K562 (cell line): ENCODE measurements at regions not wholly inside any gene's neighbourhood (a gene's known extent, or its start where the extent isn't known, plus 50 kb on each side); places are given as distances from the start of the nearest gene placed in this dataset.

Experiments used
- ATAC-seq: fragments of 200-7000 bp; cut with Tn5 transposase; 3 replicates; pipeline ENCODE4 v1.9.1; 2020; ENCODE audit warnings: moderate library complexity
- BruUV-seq: library from RNA; stranded (reverse); fragments of 400-500 nt; replicated peaks from 2 replicates; lab custom pipeline; 2021; lab: Mats Ljungman, UMichigan
- CTCF ChIA-PET: fragments of 300-600 bp; formaldehyde crosslinking; extraction: SDS; loops from one replicate; lab custom pipeline; 2021; ENCODE audit warnings: low intra/inter-chr PET ratio; lab: Yijun Ruan, JAX
- POLR2A ChIA-PET: fragments of 300-600, 350-650 bp; sonication (Branson Sonifier 250); formaldehyde crosslinking; extraction: SDS; loops from one replicate; lab custom pipeline; 2021; ENCODE audit warnings: antibody characterized with exemption, inconsistent platforms; lab: Yijun Ruan, JAX
- DNase-seq, 4 experiments: peaks; one replicate each; pipeline versions ENCODE4 v3.0.0 to v3.0.0-alpha.2; 2011 to 2018; ENCODE audit warnings: low spot score in 3 of 4, mixed read lengths in 3 of 4; ENCODE audit errors: extremely low read depth in 1 of 4
- FAIRE-seq: peaks from 2 replicates; lab custom pipeline; 2011; peaks lifted over from hg19 to GRCh38; lab: Jason Lieb, UNC
- H2AFZ ChIP-seq: 2 replicates; pipeline ENCODE4 v1.6.0; 2011; ENCODE audit warnings: low read depth, low read length, control low read depth, inconsistent platforms
- H3K27ac ChIP-seq: fragments of 200-600 bp; 3 replicates; pipeline ENCODE4 v1.8.0; 2011; ENCODE audit warnings: low read depth, mild to moderate bottlenecking, control low read depth, inconsistent platforms, low read length, moderate library complexity, mixed read lengths; ENCODE audit errors: extremely low read depth
- H3K27me3 ChIP-seq, 2 experiments: fragments of 300-600 bp in 1 of 2; 2 replicates in 1 of 2; 3 replicates in 1 of 2; pipeline versions ENCODE4 v1.6.0 to v1.8.0; 2011; ENCODE audit warnings: inconsistent platforms in 2 of 2, low read length in 2 of 2, mild to moderate bottlenecking in 1 of 2, mixed read lengths in 1 of 2, moderate library complexity in 1 of 2; ENCODE audit not compliant: control insufficient read depth in 2 of 2, insufficient read depth in 2 of 2
- H3K36me3 ChIP-seq: fragments of 300-600 bp; 3 replicates; pipeline ENCODE4 v1.8.0; 2011; ENCODE audit warnings: mild to moderate bottlenecking, low read length, inconsistent platforms; ENCODE audit not compliant: control insufficient read depth, insufficient read depth
- H3K4me1 ChIP-seq, 2 experiments: fragments of 200-600 bp in 1 of 2; replicated peaks in 1 of 2; 2 replicates in 1 of 2; 3 replicates in 1 of 2; pipeline versions ENCODE4 v1.5.1 to v1.8.0; 2011; ENCODE audit warnings: inconsistent platforms in 2 of 2, low read length in 2 of 2, mild to moderate bottlenecking in 1 of 2, mixed read lengths in 1 of 2, moderate library complexity in 1 of 2; ENCODE audit not compliant: control insufficient read depth in 2 of 2, insufficient read depth in 2 of 2
- H3K4me2 ChIP-seq: 2 replicates; pipeline ENCODE4 v1.6.1; 2011; ENCODE audit warnings: low read length, control low read depth, inconsistent platforms, mixed read lengths; ENCODE audit not compliant: insufficient read depth
- H3K4me3 ChIP-seq: fragments of 200-600 bp; sonication (generic), shearing (Covaris generic); 2 replicates; pipeline ENCODE4 v1.5.1; 2016; ENCODE audit warnings: control low read depth, inconsistent platforms
- H3K79me2 ChIP-seq: fragments of 200-600 bp; 3 replicates; pipeline ENCODE4 v1.8.0; 2011; ENCODE audit warnings: low read length, inconsistent platforms; ENCODE audit not compliant: control insufficient read depth, insufficient read depth
- H3K9ac ChIP-seq, 2 experiments: 2 replicates each; pipeline versions ENCODE4 v1.6.0 to v1.6.1; 2011; ENCODE audit warnings: low read depth in 2 of 2, low read length in 2 of 2, control low read depth in 1 of 2, inconsistent platforms in 1 of 2, mild to moderate bottlenecking in 1 of 2, mixed read lengths in 1 of 2; ENCODE audit not compliant: insufficient read depth in 1 of 2
- H3K9me1 ChIP-seq: one replicate; pipeline ENCODE4 v1.6.0; 2011; ENCODE audit warnings: inconsistent platforms, mild to moderate bottlenecking, low read length, moderate library complexity; ENCODE audit not compliant: control insufficient read depth, insufficient read depth
- H3K9me3 ChIP-seq: replicated peaks from 2 replicates; pipeline ENCODE4 v1.5.1; 2011; ENCODE audit warnings: low read depth, low read length, inconsistent platforms; ENCODE audit not compliant: control insufficient read depth, insufficient read depth
- H4K20me1 ChIP-seq: replicated peaks from 2 replicates; pipeline ENCODE4 v1.6.1; 2011; ENCODE audit warnings: low read length, inconsistent platforms, mixed read lengths; ENCODE audit not compliant: control insufficient read depth, insufficient read depth
- EZH2 ChIP-seq: IDR thresholded peaks from 2 replicates; pipeline ENCODE4 v1.6.1; 2012; ENCODE audit warnings: low read depth, mild to moderate bottlenecking, inconsistent platforms, low read length, borderline replicate concordance
- FIP1L1 ChIP-seq: fragments of 200-400 bp; formaldehyde crosslinking; IDR thresholded peaks from 2 replicates; pipeline ENCODE4 v1.6.1; 2018; ENCODE audit warnings: mild to moderate bottlenecking, low read depth, low read length; ENCODE audit not compliant: poor library complexity, severe bottlenecking
- MTA2 ChIP-seq: fragments of 450-650 bp; IDR thresholded peaks from 2 replicates; pipeline ENCODE4 v1.6.1; 2016; ENCODE audit warnings: low read depth
- NCOA2 ChIP-seq, 2 experiments: fragments of 450-650 bp; IDR thresholded peaks; 2 replicates each; pipeline ENCODE4 v1.6.1; 2018; ENCODE audit warnings: mild to moderate bottlenecking in 2 of 2, moderate library complexity in 1 of 2; ENCODE audit not compliant: partially characterized antibody in 2 of 2
- NFIX ChIP-seq: fragments of 250-450 bp; sonication (Bioruptor Pico); IDR thresholded peaks from 2 replicates; pipeline ENCODE4 v1.4.0; 2020; ENCODE audit warnings: low read depth, mild to moderate bottlenecking, moderate library complexity
- NONO ChIP-seq, 2 experiments: fragments of 200-400 bp in 1 of 2; fragments of 450-650 bp in 1 of 2; formaldehyde crosslinking in 1 of 2; IDR thresholded peaks; 2 replicates each; pipeline ENCODE4 v1.6.1; 2017; ENCODE audit warnings: low read depth in 2 of 2, mild to moderate bottlenecking in 2 of 2, moderate library complexity in 2 of 2, low read length in 1 of 2
- XRCC4 ChIP-seq: IDR thresholded peaks from one replicate; pipeline ENCODE4 v1.6.1; 2011; ENCODE audit not compliant: insufficient read depth, insufficient read length; ENCODE audit errors: extremely low read depth
- YY1 ChIP-seq, 3 experiments: IDR thresholded peaks; 2 replicates each; pipeline ENCODE4 v1.6.1; 2011; ENCODE audit warnings: low read length in 2 of 3, mild to moderate bottlenecking in 2 of 3, moderate library complexity in 2 of 3, borderline replicate concordance in 1 of 3, control low read depth in 1 of 3, low read depth in 1 of 3; ENCODE audit not compliant: insufficient read depth in 3 of 3, insufficient replicate concordance in 2 of 3, control insufficient read depth in 1 of 3, insufficient read length in 1 of 3; ENCODE audit errors: extremely low read depth in 1 of 3
- ZNF3 ChIP-seq: fragments of 250-450 bp; sonication (Bioruptor Pico); IDR thresholded peaks from 2 replicates; pipeline ENCODE4 v1.5.0; 2021; ENCODE audit warnings: mild to moderate bottlenecking, moderate library complexity
- WGBS: fragments of 100-300 bp; shearing (Covaris generic); methylation state at CpG from one replicate; pipeline ENCODE4 v1.1.6; 2016; ENCODE audit warnings: low coverage, mixed read lengths; ENCODE audit not compliant: insufficient coverage; ENCODE audit errors: missing lambda C conversion rate; 5-methylcytosine and 5-hydroxymethylcytosine counted together
- in situ Hi-C: fragments of 300-500 bp; cut with MboI; formaldehyde crosslinking; loops from 4 replicates; pipeline ENCODE4 v1.15.0; 2018; ENCODE audit warnings: inconsistent platforms, mixed read lengths
- intact Hi-C: fragments of 100-400 bp; cut with micrococcal nuclease; formaldehyde crosslinking; loops from 2 replicates; pipeline ENCODE4 v1.14.2; 2022

- no TSS peak for BruUV-seq
- no peak overlapping the region for H3K9ac ChIP-seq
- H3K27me3 ChIP-seq, result no peaks in the 10 kb centered on the region
- H3K4me2 ChIP-seq, result no peak overlapping the region
- H4K20me1 ChIP-seq, result no peaks in the 10 kb centered on the region
- intact Hi-C loops (no loop called here), in situ Hi-C loops (no loop called here)
- H3K27ac ChIP-seq, result no peak overlapping the region
- WGBS, result 0% methylated on average over 1 of the region's 1 CpG
- H3K9me3 ChIP-seq, result no peaks in the 10 kb centered on the region
- H3K4me1 ChIP-seq, result no peaks in the 10 kb centered on the region
- H3K9me1 ChIP-seq, result no peaks in the 10 kb centered on the region
- no peak for FAIRE-seq
- no peaks in the 10 kb centered on the region for H3K79me2 ChIP-seq
- CTCF ChIA-PET, result no interaction called here
- no peaks in the 10 kb centered on the region for H3K36me3 ChIP-seq
- no peak for ATAC-seq
- H2AFZ ChIP-seq, result no peak overlapping the region
- POLR2A ChIA-PET, result no interaction called here
- DNase-seq, result no peak
- no peak overlapping the region for H3K4me3 ChIP-seq
- no peak for TF ChIP-seq NONO (IDR thresholded peaks at IDR 0.05; ENCODE audit: low read depth in 2 of 2, low read length in 1 of 2)
- TF ChIP-seq YY1 (IDR thresholded peaks at IDR 0.05; ENCODE audit: borderline replicate concordance in 1 of 3, control insufficient read depth in 1 of 3, extremely low read depth in 1 of 3, insufficient read depth in 3 of 3, insufficient read length in 1 of 3, insufficient replicate concordance in 2 of 3, low read depth in 1 of 3, low read length in 2 of 3), result no peak
- TF ChIP-seq NFIX (CRISPR knock-in tag), result no peak
- TF ChIP-seq EZH2, result no peak
- TF ChIP-seq XRCC4, result no peak
- TF ChIP-seq ZNF3 (CRISPR knock-in tag), result no peak
- no peak for TF ChIP-seq MTA2
- no peak for TF ChIP-seq NCOA2 (IDR thresholded peaks at IDR 0.05; ENCODE audit: partially characterized antibody in 2 of 2)
- TF ChIP-seq FIP1L1, result no peak
These were observed 197.0 kb downstream of the CCER1 start for GRCh38 chr12:90757957-90758356.
